Sigmoid colon (tissue), 4 donors: ENCODE measurements at regions not wholly inside any gene's neighbourhood (a gene's known extent, or its start where the extent isn't known, plus 50 kb on each side); places are given as distances from the start of the nearest gene placed in this dataset.

Experiments used
- EP300 ChIP-seq, 4 donors: sonication (generic); formaldehyde crosslinking; IDR thresholded peaks; one replicate each; pipeline ENCODE4 v1.6.1; 2017; ENCODE audit warnings: antibody characterized with exemption in 4 of 4
- POLR2A ChIP-seq, 2 donors: fragments of 450-650 bp; IDR thresholded peaks; one replicate each; pipeline ENCODE4 v1.6.1; 2016; ENCODE audit warnings: antibody characterized with exemption in 2 of 2, mild to moderate bottlenecking in 2 of 2, moderate library complexity in 2 of 2
- POLR2AphosphoS5 ChIP-seq, 4 donors: sonication (generic); formaldehyde crosslinking; IDR thresholded peaks; one replicate each; pipeline ENCODE4 v1.6.1; 2017; ENCODE audit warnings: antibody characterized with exemption in 4 of 4
- TF ChIP-seq, protein P1 (sequence below), 4 experiments: fragments of 450-650 bp in 3 of 4; fragments of 200-600 bp in 1 of 4; IDR thresholded peaks; one replicate each; pipeline ENCODE4 v1.5.1; 2016 to 2019; ENCODE audit warnings: antibody characterized with exemption in 4 of 4, mild to moderate bottlenecking in 3 of 4, moderate library complexity in 2 of 4

- TF ChIP-seq EP300 (IDR thresholded peaks at IDR 0.05) (no peak), POLR2AphosphoS5 (IDR thresholded peaks at IDR 0.05) (no peak), POLR2A (IDR thresholded peaks at IDR 0.05) (no peak)
- TF ChIP-seq, protein P1, sequence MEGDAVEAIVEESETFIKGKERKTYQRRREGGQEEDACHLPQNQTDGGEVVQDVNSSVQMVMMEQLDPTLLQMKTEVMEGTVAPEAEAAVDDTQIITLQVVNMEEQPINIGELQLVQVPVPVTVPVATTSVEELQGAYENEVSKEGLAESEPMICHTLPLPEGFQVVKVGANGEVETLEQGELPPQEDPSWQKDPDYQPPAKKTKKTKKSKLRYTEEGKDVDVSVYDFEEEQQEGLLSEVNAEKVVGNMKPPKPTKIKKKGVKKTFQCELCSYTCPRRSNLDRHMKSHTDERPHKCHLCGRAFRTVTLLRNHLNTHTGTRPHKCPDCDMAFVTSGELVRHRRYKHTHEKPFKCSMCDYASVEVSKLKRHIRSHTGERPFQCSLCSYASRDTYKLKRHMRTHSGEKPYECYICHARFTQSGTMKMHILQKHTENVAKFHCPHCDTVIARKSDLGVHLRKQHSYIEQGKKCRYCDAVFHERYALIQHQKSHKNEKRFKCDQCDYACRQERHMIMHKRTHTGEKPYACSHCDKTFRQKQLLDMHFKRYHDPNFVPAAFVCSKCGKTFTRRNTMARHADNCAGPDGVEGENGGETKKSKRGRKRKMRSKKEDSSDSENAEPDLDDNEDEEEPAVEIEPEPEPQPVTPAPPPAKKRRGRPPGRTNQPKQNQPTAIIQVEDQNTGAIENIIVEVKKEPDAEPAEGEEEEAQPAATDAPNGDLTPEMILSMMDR (IDR thresholded peaks at IDR 0.05), result no peak
Observed at GRCh38 chr6:159418997-159419396, 249.8 kb downstream of the FNDC1 start.
